ENCODE measurements at regions not wholly inside any gene's neighbourhood (a gene's known extent, or its start where the extent isn't known, plus 50 kb on each side); places are given as distances from the start of the nearest gene placed in this dataset.
"Not testable (repeated sequence)": the region's sequence is repeated elsewhere in the genome, so short reads cannot be mapped to it uniquely, and the experiment has no call there.

GRCh38 chr9:117936185-117937130 is 232.3 kb downstream of the TLR4 start:
- Histone ChIP-seq H3K9me3 (no peaks in the 10 kb centered on the region), H3K27me3 (ENCODE audit: insufficient read depth in 3 of 3, low read length in 2 of 3) (no peaks in the 10 kb centered on the region), H3K36me3 (ENCODE audit: insufficient read depth in 1 of 2, low read depth in 1 of 2) (no peaks in the 10 kb centered on the region), H3K4me1 (no peaks in the 10 kb centered on the region), H3K27ac (no peak overlapping the region), H3K4me3 (no peak overlapping the region)
- whole genome bisulfite sequencing, 3 donors, result 77 to 79% (median 77%) methylated on average over 5 of the region's 5 CpGs
- ATAC-seq (no peak), DNase-seq (no peak)
- intact Hi-C loops (cut with DNase I), result no loop called here
- TF ChIP-seq, protein P1, sequence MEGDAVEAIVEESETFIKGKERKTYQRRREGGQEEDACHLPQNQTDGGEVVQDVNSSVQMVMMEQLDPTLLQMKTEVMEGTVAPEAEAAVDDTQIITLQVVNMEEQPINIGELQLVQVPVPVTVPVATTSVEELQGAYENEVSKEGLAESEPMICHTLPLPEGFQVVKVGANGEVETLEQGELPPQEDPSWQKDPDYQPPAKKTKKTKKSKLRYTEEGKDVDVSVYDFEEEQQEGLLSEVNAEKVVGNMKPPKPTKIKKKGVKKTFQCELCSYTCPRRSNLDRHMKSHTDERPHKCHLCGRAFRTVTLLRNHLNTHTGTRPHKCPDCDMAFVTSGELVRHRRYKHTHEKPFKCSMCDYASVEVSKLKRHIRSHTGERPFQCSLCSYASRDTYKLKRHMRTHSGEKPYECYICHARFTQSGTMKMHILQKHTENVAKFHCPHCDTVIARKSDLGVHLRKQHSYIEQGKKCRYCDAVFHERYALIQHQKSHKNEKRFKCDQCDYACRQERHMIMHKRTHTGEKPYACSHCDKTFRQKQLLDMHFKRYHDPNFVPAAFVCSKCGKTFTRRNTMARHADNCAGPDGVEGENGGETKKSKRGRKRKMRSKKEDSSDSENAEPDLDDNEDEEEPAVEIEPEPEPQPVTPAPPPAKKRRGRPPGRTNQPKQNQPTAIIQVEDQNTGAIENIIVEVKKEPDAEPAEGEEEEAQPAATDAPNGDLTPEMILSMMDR (IDR thresholded peaks at IDR 0.05), result no peak

GRCh38 chr9:117938086-117938485 is 233.9 kb downstream of the TLR4 start:
- intact Hi-C loops (cut with DNase I), result no loop called here
- WGBS, 3 donors, result 50 to 53% (median 52%) methylated on average over 2 of the region's 2 CpGs
- DNase-seq, result no peak
- no peak for ATAC-seq
- Histone ChIP-seq H3K27me3 (ENCODE audit: insufficient read depth in 3 of 3, low read length in 2 of 3) (no peaks in the 10 kb centered on the region), H3K9me3 (no peaks in the 10 kb centered on the region), H3K4me3 (no peak overlapping the region), H3K36me3 (ENCODE audit: insufficient read depth in 1 of 2, low read depth in 1 of 2) (no peaks in the 10 kb centered on the region), H3K27ac (no peak overlapping the region), H3K4me1 (no peaks in the 10 kb centered on the region)
- TF ChIP-seq, protein P1 (IDR thresholded peaks at IDR 0.05), result no peak

DNA sequence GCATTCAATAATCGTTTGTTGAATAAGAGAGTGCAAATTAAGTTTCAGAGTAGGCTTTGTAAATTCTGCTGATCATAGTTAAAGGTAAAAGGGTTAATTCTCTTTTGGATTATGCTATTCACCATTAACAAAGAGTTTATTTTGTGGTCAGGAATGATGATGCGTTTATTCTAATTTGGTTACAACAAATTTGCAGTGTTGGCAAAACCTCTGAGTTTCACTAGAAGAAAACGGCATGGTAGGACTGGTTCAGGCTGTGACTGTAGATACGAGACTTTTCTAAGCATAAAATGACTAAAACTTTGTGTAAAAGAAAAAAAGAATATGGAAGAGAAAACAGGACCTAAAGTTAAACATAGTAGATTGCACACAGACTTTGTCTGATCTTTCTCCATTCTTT is 234.7 kb downstream of the TLR4 start:
- no peaks in the 10 kb centered on the region for H3K9me3 ChIP-seq
- H3K27me3 ChIP-seq (ENCODE audit: insufficient read depth in 3 of 3, low read length in 2 of 3), result no peaks in the 10 kb centered on the region
- DNase-seq (no peak), ATAC-seq (no peak)
- H3K4me3 ChIP-seq, result no peak overlapping the region
- WGBS, 3 donors, result 78 to 88% (median 79%) methylated on average over 4 of the region's 4 CpGs
- TF ChIP-seq, protein P1 (IDR thresholded peaks at IDR 0.05), result no peak
- H3K36me3 ChIP-seq (ENCODE audit: insufficient read depth in 1 of 2, low read depth in 1 of 2), result no peaks in the 10 kb centered on the region
- H3K27ac ChIP-seq, result no peak overlapping the region
- no peaks in the 10 kb centered on the region for H3K4me1 ChIP-seq
- intact Hi-C loops (cut with DNase I), result no loop called here

GRCh38 chr9:117944750-117945149 is 240.5 kb downstream of the TLR4 start:
- H3K4me1 ChIP-seq; H3K27me3 ChIP-seq (ENCODE audit: insufficient read depth in 3 of 3, low read length in 2 of 3); H3K9me3 ChIP-seq; H3K27ac ChIP-seq; H3K36me3 ChIP-seq (ENCODE audit: insufficient read depth in 1 of 2, low read depth in 1 of 2); DNase-seq; ATAC-seq; intact Hi-C loops (cut with DNase I); H3K4me3 ChIP-seq: not testable (repeated sequence)
- WGBS, 3 donors, result 78 to 82% (median 81%) methylated on average over 3 of the region's 3 CpGs

DNA sequence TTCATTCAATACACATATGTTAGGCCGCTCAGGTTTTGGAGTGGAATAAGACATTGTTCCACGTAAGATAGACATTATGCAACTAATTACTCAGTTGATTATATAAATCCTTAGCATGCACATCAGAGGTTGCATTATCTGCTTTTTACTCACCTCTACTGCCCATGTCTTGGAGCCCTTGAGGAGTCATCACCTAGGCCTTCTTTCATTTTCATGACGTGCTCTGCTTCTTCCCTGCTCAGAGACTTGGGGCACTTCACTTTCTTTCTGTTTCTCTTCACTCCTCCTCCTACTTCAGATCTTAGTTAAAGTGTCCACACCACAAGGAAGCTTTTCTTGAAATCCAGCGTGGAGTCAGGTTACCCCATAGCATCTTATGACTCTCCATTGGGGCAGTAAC is 241.1 kb downstream of the TLR4 start:
- TF ChIP-seq, protein P1 (IDR thresholded peaks at IDR 0.05), result no peak
- WGBS, 3 donors, result 60 to 65% (median 63%) methylated on average over 4 of the region's 4 CpGs
- Histone ChIP-seq H3K4me3 (no peak overlapping the region), H3K4me1 (no peaks in the 10 kb centered on the region), H3K36me3 (ENCODE audit: insufficient read depth in 1 of 2, low read depth in 1 of 2) (no peaks in the 10 kb centered on the region), H3K27me3 (ENCODE audit: insufficient read depth in 3 of 3, low read length in 2 of 3) (no peaks in the 10 kb centered on the region), H3K9me3 (no peaks in the 10 kb centered on the region), H3K27ac (no peak overlapping the region)
- intact Hi-C loops (cut with DNase I), result no loop called here
- DNase-seq, result no peak
- no peak for ATAC-seq

Measured in psoas muscle (tissue), 7 donors.